NCI-H748 (cell line): ENCODE measurements at regions not wholly inside any gene's neighbourhood (a gene's known extent, or its start where the extent isn't known, plus 50 kb on each side); places are given as distances from the start of the nearest gene placed in this dataset.
"Not testable (repeated sequence)": the region's sequence is repeated elsewhere in the genome, so short reads cannot be mapped to it uniquely, and the experiment has no call there.

Experiments
- DNase-seq: peaks from one replicate; lab custom pipeline; 2025; ENCODE audit not compliant: unreplicated experiment; lab: John Stamatoyannopoulos, UW

DNA sequence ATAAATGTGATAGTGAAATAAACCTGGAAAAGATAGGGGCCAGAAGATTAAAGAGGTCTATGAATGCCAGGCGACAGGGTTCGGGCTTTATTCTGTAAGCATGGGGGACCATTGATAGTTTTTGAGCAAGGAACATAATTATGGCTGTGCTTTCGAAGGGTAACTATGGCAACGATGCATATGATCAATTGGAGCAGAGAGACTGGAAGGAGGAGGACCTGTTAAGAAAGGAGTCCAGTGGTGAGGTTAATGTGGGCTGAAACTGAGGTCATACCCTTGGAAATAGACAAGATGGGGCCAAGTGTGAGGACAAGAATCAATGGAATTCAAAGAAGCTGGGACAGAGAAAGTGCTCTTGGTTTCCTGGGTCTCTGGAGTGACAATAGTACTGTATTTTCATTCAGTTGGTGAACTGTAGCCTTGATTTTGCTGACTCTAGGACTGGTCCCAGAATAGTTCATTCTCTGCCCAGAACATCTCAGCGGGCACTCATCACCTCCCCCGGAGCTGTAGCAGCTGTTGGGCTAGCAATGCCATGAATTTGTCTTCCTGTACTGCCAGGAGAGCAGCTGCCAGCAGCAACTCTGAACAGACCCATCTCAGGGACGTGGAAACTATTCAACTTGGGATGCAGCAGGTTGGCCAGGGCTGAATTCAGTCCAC lies 108.4 kb downstream of the SRGAP2 start:
- DNase-seq, result not testable (repeated sequence)

- not testable (repeated sequence) for DNase-seq
Measured at GRCh38 chr1:206312274-206312665, 108.9 kb downstream of the SRGAP2 start.

DNA sequence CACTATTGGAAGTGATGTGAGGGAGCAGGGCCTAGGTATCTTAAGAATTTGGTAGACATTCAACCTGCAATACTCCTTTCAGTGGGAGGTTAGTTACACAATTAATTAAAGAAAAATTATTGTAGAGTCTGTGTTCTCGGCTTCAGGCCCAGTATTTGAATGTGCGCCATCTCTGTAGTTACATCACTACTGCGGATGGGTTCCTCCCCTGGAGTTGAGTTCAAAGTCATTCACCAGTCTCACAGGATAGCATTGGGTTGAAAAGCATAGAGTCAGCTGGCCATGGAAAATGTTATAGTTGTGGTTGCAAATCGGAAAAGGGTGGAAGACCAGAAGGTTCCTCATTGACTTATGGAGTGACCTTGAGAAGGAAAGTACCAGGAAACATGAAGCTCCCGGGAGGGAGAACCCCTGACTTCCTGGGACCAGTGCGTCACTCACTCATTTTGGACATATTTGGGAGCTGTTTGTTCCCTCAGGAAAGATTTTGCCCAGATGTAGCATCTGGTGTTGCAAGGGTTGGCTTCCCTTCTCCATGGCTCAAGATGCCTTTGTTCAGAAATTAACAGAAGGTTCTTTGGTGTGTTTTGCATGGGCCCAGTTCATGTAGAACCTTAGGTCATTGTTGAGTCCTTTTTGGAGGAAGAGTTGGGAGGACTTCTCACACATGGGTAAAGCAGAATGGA lies 111.8 kb downstream of the SRGAP2 start:
- DNase-seq, result not testable (repeated sequence)

DNA sequence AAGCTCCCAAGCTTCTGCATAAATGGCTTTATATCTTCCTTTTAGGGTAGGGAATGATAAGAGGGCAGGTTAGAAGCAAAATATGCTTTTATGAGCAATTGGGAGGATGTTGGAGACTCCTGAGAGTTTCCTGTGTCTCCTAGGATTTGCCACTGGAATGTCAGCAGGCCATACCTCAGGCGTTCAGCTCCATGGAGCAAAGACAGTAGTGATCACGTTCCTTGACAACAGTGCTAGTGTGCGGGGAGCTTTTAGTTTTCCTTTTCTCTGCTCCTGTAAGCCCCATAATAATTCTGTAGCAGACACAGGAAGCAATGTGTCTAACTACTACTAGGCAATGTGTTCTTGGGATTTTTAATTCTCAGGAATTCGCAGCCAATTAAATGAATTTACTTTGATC lies 113.6 kb downstream of the SRGAP2 start:
- not testable (repeated sequence) for DNase-seq

GRCh38 chr1:206317878-206318514 lies 114.7 kb downstream of the SRGAP2 start:
- DNase-seq, result not testable (repeated sequence)

DNA sequence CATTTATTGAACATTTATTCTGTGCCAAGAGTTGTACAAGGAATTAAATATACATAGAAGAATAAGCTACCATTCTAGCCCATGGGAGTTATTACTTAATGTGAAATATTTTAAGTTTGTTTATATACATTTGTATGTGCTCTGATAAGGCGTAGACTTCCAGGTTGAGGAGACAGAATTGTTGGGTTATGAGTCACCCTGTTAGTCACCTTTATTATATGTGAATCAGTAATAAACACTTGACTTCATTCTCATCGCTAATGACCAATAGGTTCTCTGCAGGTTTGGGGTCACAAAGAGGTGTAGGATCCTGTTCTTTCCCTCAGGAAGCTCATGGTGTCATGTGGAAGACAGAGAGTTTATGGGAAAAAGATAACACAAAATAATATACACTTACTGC lies 116.9 kb downstream of the SRGAP2 start:
- DNase-seq, result not testable (repeated sequence)

DNA sequence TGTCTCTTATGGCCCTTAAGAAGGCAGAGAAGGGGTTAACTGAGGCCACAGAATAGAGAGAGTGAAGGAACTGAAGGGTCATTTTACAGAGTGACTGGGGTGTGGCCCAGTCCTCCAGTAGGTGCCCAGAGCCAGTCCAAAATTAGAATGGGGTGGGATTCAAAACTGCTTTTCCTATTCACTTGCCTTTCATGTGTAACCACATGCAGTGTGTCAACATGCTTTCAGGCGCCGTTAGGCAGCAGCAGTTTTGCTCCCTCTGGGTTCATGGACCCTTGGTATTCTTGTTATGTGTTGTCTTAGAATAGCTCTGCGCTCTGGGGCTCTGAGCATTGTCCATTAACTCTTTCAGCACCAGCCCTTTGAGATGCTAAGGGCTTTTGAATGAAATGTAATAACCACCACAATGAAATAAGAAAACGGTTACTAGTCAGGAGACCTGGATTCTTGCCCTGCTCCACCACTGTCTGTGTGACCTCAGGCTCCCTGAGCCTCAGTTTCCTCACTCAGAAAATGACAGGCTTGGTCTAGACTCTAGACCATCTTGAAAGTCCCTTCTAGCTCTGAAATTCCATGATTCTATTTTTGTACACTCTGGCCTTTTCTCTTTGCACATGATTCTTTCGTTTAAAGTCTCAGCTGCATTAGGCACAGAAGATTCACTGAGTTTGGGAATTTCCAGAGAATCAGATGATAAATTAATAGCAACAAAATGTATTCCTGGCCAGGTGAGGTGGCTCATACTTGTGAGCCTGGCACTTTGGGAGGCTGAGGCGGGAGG lies 123.0 kb downstream of the SRGAP2 start:
- not testable (repeated sequence) for DNase-seq

DNA sequence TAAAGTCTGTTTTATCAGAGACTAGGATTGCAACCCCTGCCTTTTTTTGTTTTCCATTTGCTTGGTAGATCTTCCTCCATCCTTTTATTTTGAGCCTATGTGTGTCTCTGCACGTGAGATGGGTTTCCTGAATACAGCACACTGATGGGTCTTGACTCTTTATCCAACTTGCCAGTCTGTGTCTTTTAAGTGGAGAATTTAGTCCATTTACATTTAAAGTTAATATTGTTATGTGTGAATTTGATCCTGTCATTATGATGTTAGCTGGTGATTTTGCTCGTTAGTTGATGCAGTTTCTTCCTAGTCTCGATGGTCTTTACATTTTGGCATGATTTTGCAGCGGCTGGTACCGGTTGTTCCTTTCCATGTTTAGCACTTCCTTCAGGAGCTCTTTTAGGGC lies 128.3 kb downstream of the SRGAP2 start:
- DNase-seq, result not testable (repeated sequence)

DNA sequence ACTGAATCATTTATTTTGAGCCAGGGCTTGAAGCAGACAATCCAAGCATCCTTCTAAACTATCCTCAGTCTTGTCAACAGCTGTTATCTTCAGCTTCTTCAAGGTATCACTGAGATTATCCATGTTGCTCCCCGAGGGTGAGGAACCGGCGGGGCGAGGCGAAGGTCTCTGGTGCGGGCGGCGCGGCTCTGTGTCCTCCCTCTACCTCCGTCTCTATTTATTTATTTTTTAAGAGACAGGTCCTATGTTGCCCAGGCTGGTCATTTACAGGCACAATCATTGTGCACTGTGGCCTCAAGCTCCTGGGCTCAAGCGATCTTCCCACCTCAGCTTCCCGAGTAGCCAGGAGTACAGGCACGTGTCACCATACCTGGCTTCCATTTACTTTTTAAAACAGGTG lies 130.0 kb downstream of the SRGAP2 start:
- not testable (repeated sequence) for DNase-seq

DNA sequence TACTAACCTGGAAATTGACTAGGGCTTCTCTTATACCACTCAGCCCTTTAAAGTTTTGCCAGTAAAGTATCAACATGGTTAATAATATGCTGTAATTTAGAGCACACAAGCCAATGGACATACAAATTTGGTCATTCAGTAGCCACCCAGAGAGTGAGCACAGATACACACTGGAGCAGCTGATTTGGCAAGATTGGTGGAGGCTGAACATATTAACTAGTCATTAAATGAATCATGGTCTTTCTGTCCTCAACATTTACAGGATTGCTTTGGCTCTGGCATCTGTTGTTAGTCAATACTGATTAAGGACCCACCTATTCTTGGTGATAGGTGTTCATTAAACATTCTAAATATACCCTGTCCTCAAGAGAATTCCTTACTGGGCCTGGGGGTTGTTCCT lies 130.6 kb downstream of the SRGAP2 start:
- not testable (repeated sequence) for DNase-seq

GRCh38 chr1:206334481-206334880 lies 131.1 kb downstream of the SRGAP2 start:
- not testable (repeated sequence) for DNase-seq

- not testable (repeated sequence) for DNase-seq
Measured at GRCh38 chr1:206335162-206335561, 131.8 kb downstream of the SRGAP2 start.

GRCh38 chr1:206335875-206336846 lies 132.8 kb downstream of the SRGAP2 start:
- DNase-seq, result not testable (repeated sequence)

GRCh38 chr1:206337024-206337423 lies 133.3 kb upstream of the IKBKE start:
- DNase-seq, result not testable (repeated sequence)

- DNase-seq, result not testable (repeated sequence)
Measured at GRCh38 chr1:206350493-206351275, 119.6 kb upstream of the IKBKE start.

- not testable (repeated sequence) for DNase-seq
Measured at GRCh38 chr1:206351276-206352052, 118.8 kb upstream of the IKBKE start.

- DNase-seq, result not testable (repeated sequence)
Measured at GRCh38 chr1:206356310-206356709, 114.0 kb upstream of the IKBKE start.

DNA sequence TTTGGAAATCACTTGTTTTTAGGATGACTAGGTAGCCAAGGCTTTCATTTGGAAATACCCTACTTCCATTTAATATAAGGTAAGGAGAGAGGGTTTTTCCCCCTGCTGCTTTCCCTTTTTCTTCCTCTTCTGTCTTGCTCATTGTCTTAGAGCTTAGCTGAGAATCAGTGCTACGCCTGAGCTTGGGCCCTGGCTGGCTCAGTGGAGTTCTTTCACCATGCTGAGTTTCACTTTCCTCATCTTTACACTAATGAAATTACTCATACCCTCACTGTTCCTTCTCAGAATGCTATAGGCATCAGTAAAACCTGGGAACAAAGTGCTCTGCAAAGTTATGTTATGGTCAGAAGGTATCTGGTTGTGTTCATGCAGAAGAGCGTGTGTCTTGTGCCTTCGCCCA lies 112.3 kb upstream of the IKBKE start:
- DNase-seq, result not testable (repeated sequence)
